Breast epithelium (tissue), 3 donors: ENCODE measurements at regions not wholly inside any gene's neighbourhood (a gene's known extent, or its start where the extent isn't known, plus 50 kb on each side); places are given as distances from the start of the nearest gene placed in this dataset.

Experiments used
- CTCF ChIP-seq, 3 donors: fragments of 450-650 bp; IDR thresholded peaks; one replicate each; pipeline ENCODE4 v1.5.1; 2016 to 2017; ENCODE audit warnings: antibody characterized with exemption in 3 of 3, mild to moderate bottlenecking in 3 of 3, moderate library complexity in 3 of 3
- POLR2A ChIP-seq: fragments of 450-650 bp; IDR thresholded peaks from one replicate; pipeline ENCODE4 v1.6.1; 2016; ENCODE audit warnings: antibody characterized with exemption, mild to moderate bottlenecking, moderate library complexity

GRCh38 chr6:14656078-14656521 is 538.5 kb downstream of the CD83 start:
- TF ChIP-seq CTCF (IDR thresholded peaks at IDR 0.05) (no peak), POLR2A (no peak)
